HG03280 (cell line): ENCODE measurements at regions not wholly inside any gene's neighbourhood (a gene's known extent, or its start where the extent isn't known, plus 50 kb on each side); places are given as distances from the start of the nearest gene placed in this dataset.
"Not testable (repeated sequence)": the region's sequence is repeated elsewhere in the genome, so short reads cannot be mapped to it uniquely, and the experiment has no call there.

Experiments
- ATAC-seq: cut with Tn5 transposase; IDR thresholded peaks from one replicate; pipeline ENCODE4 v1.9.1; 2021; ENCODE audit warnings: mild to moderate bottlenecking, moderate library complexity; ENCODE audit not compliant: unreplicated experiment

DNA sequence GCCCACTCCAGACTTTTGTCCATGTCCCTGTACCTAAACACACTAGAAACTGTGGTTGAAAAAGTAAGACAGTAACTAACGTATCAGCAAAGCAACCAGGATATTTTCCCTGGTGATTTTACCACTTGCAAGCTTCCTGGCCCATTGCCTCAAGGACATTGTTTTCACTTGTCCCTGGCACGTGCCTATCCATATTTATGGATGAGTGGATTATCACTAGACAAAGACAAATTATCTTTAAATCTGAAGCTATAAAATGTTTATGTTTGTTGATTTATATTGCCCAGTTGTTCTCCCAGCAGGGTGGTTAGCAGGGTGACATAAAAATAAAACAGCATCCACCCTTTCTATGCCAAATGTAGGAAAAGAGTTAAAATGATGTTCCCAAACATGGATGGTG lies 93.2 kb upstream of the STEAP1 start:
- no peak for ATAC-seq

DNA sequence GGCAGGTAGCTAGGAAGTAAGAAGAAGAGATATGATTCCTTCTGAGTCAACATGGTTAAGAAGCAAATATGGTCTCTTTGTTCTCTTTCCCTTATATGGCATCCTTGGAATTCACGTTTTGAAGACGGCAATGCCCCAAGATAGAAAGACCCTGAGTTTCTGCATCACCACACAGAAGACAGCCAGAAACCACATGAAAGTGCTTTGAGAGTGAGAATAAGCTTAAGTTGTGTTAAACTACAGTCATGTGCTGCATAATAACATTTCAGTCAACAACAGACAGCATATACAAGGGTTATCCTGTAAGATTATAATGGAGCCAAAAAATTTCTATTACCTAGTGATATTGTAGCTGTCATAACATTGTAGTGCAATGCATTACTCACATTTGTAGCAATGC lies 89.9 kb upstream of the STEAP1 start:
- ATAC-seq = no peak

DNA sequence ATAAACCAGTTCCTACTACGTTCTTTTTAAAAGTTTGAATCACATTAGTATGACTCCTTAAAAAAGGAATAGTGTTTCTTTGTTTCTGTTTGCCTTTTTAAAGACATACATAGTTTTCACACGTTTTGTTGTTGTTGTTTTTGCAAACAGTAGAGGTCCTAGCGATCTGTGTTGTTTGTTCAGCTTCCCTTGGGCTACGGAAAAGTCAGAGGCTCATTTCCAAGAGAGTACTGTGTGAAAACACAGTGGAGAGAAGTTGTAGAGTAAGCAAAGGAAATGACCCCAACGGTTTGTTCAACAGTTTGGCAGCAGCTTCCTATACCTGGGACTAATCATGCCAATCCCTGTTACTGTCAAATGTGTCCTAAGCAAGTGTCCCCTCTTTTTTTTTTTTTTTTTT lies 87.1 kb upstream of the STEAP1 start:
- no peak for ATAC-seq

DNA sequence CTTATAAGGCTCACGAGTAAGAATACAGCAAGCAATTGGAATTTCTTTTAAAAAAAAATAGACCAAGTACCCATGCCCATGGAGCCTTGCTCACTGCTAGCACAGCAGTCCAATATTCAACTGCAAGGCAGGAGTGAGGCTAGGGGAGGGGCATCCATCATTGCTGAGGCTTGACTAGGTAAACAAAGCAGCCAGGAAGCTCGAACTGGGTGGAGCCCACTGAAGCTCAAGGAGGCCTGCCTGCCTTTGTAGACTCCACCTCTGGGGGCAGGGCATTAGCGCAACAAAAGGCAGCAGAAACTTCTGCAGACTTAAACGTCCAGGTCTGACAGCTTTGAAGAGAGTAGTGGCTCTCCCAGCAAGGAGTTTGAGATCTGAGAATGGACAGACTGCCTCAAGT lies 84.0 kb upstream of the STEAP1 start:
- not testable (repeated sequence) for ATAC-seq

DNA sequence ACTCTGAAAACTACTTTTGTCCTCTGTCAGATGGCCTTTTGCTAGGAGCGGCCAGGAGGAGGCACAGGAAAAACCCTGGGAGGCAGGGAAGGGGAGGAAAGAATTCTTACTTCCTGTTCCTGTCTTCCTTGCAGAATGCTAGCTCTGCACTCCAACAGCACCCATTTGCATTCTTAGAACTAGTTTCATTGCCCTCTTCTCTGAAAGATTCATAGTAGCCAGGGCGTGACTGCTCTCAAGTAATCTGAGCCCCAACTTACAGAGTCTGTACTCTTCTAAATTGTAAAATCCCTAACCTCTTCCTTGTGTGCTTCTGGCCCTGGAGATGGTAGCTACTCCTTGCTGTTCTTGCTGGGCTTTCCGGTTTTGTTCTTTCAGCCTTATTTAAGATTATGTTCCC lies 75.3 kb upstream of the STEAP1 start:
- no peak for ATAC-seq

DNA sequence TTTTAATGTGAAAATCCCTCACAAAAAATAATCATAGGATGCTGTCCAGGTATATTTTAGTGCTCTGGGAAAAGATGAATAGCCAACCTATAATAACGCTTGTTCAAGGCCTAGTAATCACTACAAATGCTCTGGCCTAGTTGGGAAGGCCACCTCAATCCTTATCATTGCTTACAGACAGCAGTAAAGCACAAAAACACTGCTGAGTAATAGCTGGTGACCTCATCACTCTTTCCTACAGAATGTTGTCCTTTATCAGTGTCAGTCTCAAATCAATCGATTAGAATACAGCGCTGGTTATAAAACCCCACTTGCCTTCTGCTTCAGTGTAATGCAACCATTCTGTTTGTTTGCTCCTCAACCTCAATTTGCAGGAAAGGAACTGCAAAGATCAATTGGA lies 72.6 kb upstream of the STEAP1 start:
- ATAC-seq = no peak

DNA sequence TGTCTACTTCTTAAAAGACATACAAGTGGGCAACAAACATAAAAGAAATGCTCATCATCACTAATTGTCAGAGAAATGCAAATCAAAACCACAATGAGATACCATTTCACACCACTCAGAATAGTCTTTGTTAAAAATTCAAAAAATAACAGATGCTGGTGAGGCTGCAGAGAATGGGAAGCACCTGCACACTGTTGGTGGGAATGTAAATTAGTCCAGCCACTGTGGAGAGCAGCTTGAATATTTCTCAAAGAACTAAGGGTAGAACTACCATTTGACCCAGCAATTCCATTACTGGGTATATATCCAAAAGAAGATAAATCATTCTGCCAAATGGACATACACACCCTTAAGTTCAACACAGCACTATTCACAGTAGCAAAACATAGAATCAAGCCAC lies 61.8 kb upstream of the STEAP1 start:
- ATAC-seq = no peak

DNA sequence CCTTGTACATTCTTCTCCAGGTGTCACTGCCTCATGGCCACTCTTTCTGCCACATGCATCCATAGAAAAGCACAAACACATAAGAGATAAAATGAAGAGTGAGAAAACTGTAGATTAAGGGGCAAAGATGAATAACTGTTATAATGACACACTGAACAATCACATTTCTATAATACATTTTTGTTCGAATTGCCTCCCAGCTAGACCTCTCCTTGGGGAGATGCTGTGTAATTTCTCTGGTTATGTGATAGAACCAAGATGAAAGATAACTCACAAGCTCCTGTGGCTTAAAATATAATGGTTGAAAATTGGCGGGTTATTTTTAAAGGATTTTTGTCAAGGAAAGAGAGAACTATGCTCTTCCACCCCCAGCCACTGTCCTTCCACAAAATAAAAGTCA lies 60.2 kb upstream of the STEAP1 start:
- no peak for ATAC-seq
